DOHH2 (cell line): ENCODE measurements at regions not wholly inside any gene's neighbourhood (a gene's known extent, or its start where the extent isn't known, plus 50 kb on each side); places are given as distances from the start of the nearest gene placed in this dataset.

Experiments used
- H3F3A ChIP-seq: fragments of 200-600 bp; sonication (generic), shearing (Covaris generic); 2 replicates; pipeline ENCODE4 v1.6.0; 2016; ENCODE audit warnings: antibody characterized with exemption, mild to moderate bottlenecking; ENCODE audit not compliant: control insufficient read depth, insufficient read depth
- H3K27ac ChIP-seq: fragments of 200-600 bp; sonication (generic); 2 replicates; pipeline ENCODE4 v1.5.1; 2014; ENCODE audit warnings: low read depth, mild to moderate bottlenecking, low read length, moderate library complexity
- H3K27me3 ChIP-seq: fragments of 200-600 bp; sonication (generic); 2 replicates; pipeline ENCODE4 v1.6.1; 2014; ENCODE audit warnings: mild to moderate bottlenecking, low read length, mixed read lengths; ENCODE audit not compliant: control insufficient read depth
- H3K36me3 ChIP-seq: fragments of 200-600 bp; sonication (generic); 2 replicates; pipeline ENCODE4 v1.6.1; 2014; ENCODE audit warnings: mild to moderate bottlenecking, low read length, moderate library complexity, mixed read lengths; ENCODE audit not compliant: control insufficient read depth
- H3K4me1 ChIP-seq: fragments of 200-600 bp; sonication (generic); 2 replicates; pipeline ENCODE4 v1.6.1; 2014; ENCODE audit warnings: mild to moderate bottlenecking, low read length, mixed read lengths; ENCODE audit not compliant: control insufficient read depth
- H3K4me2 ChIP-seq: fragments of 200-600 bp; sonication (generic); 2 replicates; pipeline ENCODE4 v1.6.0; 2014; ENCODE audit warnings: mild to moderate bottlenecking, low read length, moderate library complexity
- H3K4me3 ChIP-seq: fragments of 200-600 bp; sonication (generic); 2 replicates; pipeline ENCODE4 v1.5.1; 2014; ENCODE audit warnings: mild to moderate bottlenecking, low read length, mixed read lengths
- H3K79me2 ChIP-seq: fragments of 200-600 bp; sonication (generic); 2 replicates; pipeline ENCODE4 v1.6.1; 2014; ENCODE audit warnings: mild to moderate bottlenecking, low read length, mixed read lengths; ENCODE audit not compliant: control insufficient read depth
- H3K9me2 ChIP-seq: fragments of 200-600 bp; sonication (generic); replicated peaks from 2 replicates; pipeline ENCODE4 v1.6.1; 2014; ENCODE audit warnings: mild to moderate bottlenecking, low read length, mixed read lengths; ENCODE audit not compliant: control insufficient read depth
- H3K9me3 ChIP-seq: fragments of 200-600 bp; sonication (generic); 2 replicates; pipeline ENCODE4 v1.6.1; 2014; ENCODE audit warnings: antibody characterized with exemption, low read length, mixed read lengths; ENCODE audit not compliant: control insufficient read depth, insufficient read depth
- H4K20me1 ChIP-seq: fragments of 200-600 bp; sonication (generic); 2 replicates; pipeline ENCODE4 v1.6.0; 2014; ENCODE audit warnings: low read depth, mild to moderate bottlenecking, antibody characterized with exemption, low read length, moderate library complexity; ENCODE audit not compliant: control insufficient read depth, insufficient read depth
- CTCF ChIP-seq: fragments of 200-600 bp; sonication (generic); IDR thresholded peaks from one replicate; pipeline ENCODE4 v1.5.1; 2014; ENCODE audit warnings: antibody characterized with exemption, mild to moderate bottlenecking, low read depth, low read length; ENCODE audit not compliant: poor library complexity, severe bottlenecking
- EZH2phosphoT487 ChIP-seq: fragments of 200-600 bp; sonication (generic); IDR thresholded peaks from 2 replicates; pipeline ENCODE4 v1.6.1; 2017; ENCODE audit warnings: borderline replicate concordance, mild to moderate bottlenecking, antibody characterized with exemption, low read length, moderate library complexity, mixed read lengths

GRCh38 chr3:116809208-116809607 lies 99.6 kb downstream of the TUSC7 start:
- Histone ChIP-seq H3K79me2 (no peaks in the 10 kb centered on the region), H3K27me3 (no peaks in the 10 kb centered on the region), H3K4me1 (no peaks in the 10 kb centered on the region), H3K9me2 (no peaks in the 10 kb centered on the region), H3K4me2 (no peak overlapping the region), H3K36me3 (no peaks in the 10 kb centered on the region), H3F3A (no peaks in the 10 kb centered on the region), H3K9me3 (peaks cover 2% of the 10 kb centered on the region; the same call in 1 of the 2 replicates), H3K27ac (no peak overlapping the region), H3K4me3 (no peak overlapping the region), H4K20me1 (no peaks in the 10 kb centered on the region)
- TF ChIP-seq CTCF, result no peak
- no peak for TF ChIP-seq EZH2phosphoT487

GRCh38 chr3:116811754-116812153 lies 102.2 kb downstream of the TUSC7 start:
- Histone ChIP-seq H3K9me3 (peaks cover 2% of the 10 kb centered on the region; the same call in 1 of the 2 replicates), H3K36me3 (no peaks in the 10 kb centered on the region), H3K4me2 (no peak overlapping the region), H4K20me1 (no peaks in the 10 kb centered on the region), H3K79me2 (no peaks in the 10 kb centered on the region), H3K4me3 (no peak overlapping the region), H3K27me3 (no peaks in the 10 kb centered on the region), H3K27ac (no peak overlapping the region), H3K4me1 (no peaks in the 10 kb centered on the region), H3F3A (no peaks in the 10 kb centered on the region), H3K9me2 (no peaks in the 10 kb centered on the region)
- TF ChIP-seq EZH2phosphoT487 (no peak), CTCF (no peak)

GRCh38 chr3:116812949-116813348 lies 103.4 kb downstream of the TUSC7 start:
- H3K4me2 ChIP-seq, result no peak overlapping the region
- no peaks in the 10 kb centered on the region for H3F3A ChIP-seq
- H3K27ac ChIP-seq, result no peak overlapping the region
- no peaks in the 10 kb centered on the region for H4K20me1 ChIP-seq
- TF ChIP-seq EZH2phosphoT487 (no peak), CTCF (no peak)
- H3K27me3 ChIP-seq, result no peaks in the 10 kb centered on the region
- H3K36me3 ChIP-seq, result no peaks in the 10 kb centered on the region
- H3K4me3 ChIP-seq, result no peak overlapping the region
- H3K79me2 ChIP-seq, result no peaks in the 10 kb centered on the region
- H3K9me3 ChIP-seq, result peaks cover 2% of the 10 kb centered on the region; the same call in 1 of the 2 replicates
- H3K9me2 ChIP-seq, result no peaks in the 10 kb centered on the region
- no peaks in the 10 kb centered on the region for H3K4me1 ChIP-seq
